ENCODE measurements at regions not wholly inside any gene's neighbourhood (a gene's known extent, or its start where the extent isn't known, plus 50 kb on each side); places are given as distances from the start of the nearest gene placed in this dataset.
"Not testable (repeated sequence)": the region's sequence is repeated elsewhere in the genome, so short reads cannot be mapped to it uniquely, and the experiment has no call there.

GRCh38 chr4:28062562-28062961, 1201.9 kb downstream of the STIM2 start:
- no peaks in the 10 kb centered on the region for H3K9me3 ChIP-seq (ENCODE audit: control insufficient read depth in 2 of 3, insufficient read depth in 1 of 3, low read length in 3 of 3)
- no peak overlapping the region for H3K9ac ChIP-seq (ENCODE audit: low read length in 3 of 3)
- no peaks in the 10 kb centered on the region for H3K4me1 ChIP-seq (ENCODE audit: control insufficient read depth in 2 of 3, insufficient read depth in 2 of 3, low read depth in 1 of 3, low read length in 3 of 3)
- H3K36me3 ChIP-seq (ENCODE audit: control insufficient read depth in 2 of 3, insufficient read depth in 3 of 3, low read length in 3 of 3) = no peaks in the 10 kb centered on the region
- no peak for DNase-seq
- no peak overlapping the region for H3K4me3 ChIP-seq (ENCODE audit: low read length in 3 of 3)
- FAIRE-seq = no peak
- no peaks in the 10 kb centered on the region for H3K27me3 ChIP-seq (ENCODE audit: control insufficient read depth, insufficient read depth, low read length)
- intact Hi-C loops (cut with DNase I) = no loop called here
- no peak overlapping the region for H3K27ac ChIP-seq (ENCODE audit: low read depth in 2 of 2, low read length in 2 of 2)
- no peak for TF ChIP-seq CTCF (IDR thresholded peaks at IDR 0.05; ENCODE audit: borderline replicate concordance, extremely low read depth, insufficient read depth)

- Histone ChIP-seq H3K9me3 (ENCODE audit: control insufficient read depth in 2 of 3, insufficient read depth in 1 of 3, low read length in 3 of 3) (no peaks in the 10 kb centered on the region), H3K27me3 (ENCODE audit: control insufficient read depth, insufficient read depth, low read length) (no peaks in the 10 kb centered on the region), H3K4me3 (ENCODE audit: low read length in 3 of 3) (no peak overlapping the region), H3K27ac (ENCODE audit: low read depth in 2 of 2, low read length in 2 of 2) (no peak overlapping the region), H3K4me1 (ENCODE audit: control insufficient read depth in 2 of 3, insufficient read depth in 2 of 3, low read depth in 1 of 3, low read length in 3 of 3) (no peaks in the 10 kb centered on the region), H3K36me3 (ENCODE audit: control insufficient read depth in 2 of 3, insufficient read depth in 3 of 3, low read length in 3 of 3) (no peaks in the 10 kb centered on the region), H3K9ac (ENCODE audit: low read length in 3 of 3) (no peak overlapping the region)
- DNase-seq (peak in 1 of 5 donors; percentile 1), FAIRE-seq (no peak)
- intact Hi-C loops (cut with DNase I) = no loop called here
- no peak for TF ChIP-seq CTCF (IDR thresholded peaks at IDR 0.05; ENCODE audit: borderline replicate concordance, extremely low read depth, insufficient read depth)
Observed at GRCh38 chr4:28073860-28074555, 1213.4 kb downstream of the STIM2 start.

GRCh38 chr4:28075401-28075956, 1214.8 kb downstream of the STIM2 start:
- TF ChIP-seq CTCF (IDR thresholded peaks at IDR 0.05; ENCODE audit: borderline replicate concordance, extremely low read depth, insufficient read depth) = no peak
- Histone ChIP-seq H3K4me1 (ENCODE audit: control insufficient read depth in 2 of 3, insufficient read depth in 2 of 3, low read depth in 1 of 3, low read length in 3 of 3) (no peaks in the 10 kb centered on the region), H3K4me3 (ENCODE audit: low read length in 3 of 3) (no peak overlapping the region), H3K9me3 (ENCODE audit: control insufficient read depth in 2 of 3, insufficient read depth in 1 of 3, low read length in 3 of 3) (no peaks in the 10 kb centered on the region), H3K27ac (ENCODE audit: low read depth in 2 of 2, low read length in 2 of 2) (no peak overlapping the region), H3K36me3 (ENCODE audit: control insufficient read depth in 2 of 3, insufficient read depth in 3 of 3, low read length in 3 of 3) (no peaks in the 10 kb centered on the region), H3K9ac (ENCODE audit: low read length in 3 of 3) (no peak overlapping the region), H3K27me3 (ENCODE audit: control insufficient read depth, insufficient read depth, low read length) (no peaks in the 10 kb centered on the region)
- intact Hi-C loops (cut with DNase I) = no loop called here
- FAIRE-seq (no peak), DNase-seq (no peak)

- not testable (repeated sequence) for FAIRE-seq
Observed at GRCh38 chr4:28077203-28077602, 1216.6 kb downstream of the STIM2 start.

More at GRCh38 chr4:28077203-28077602, 1216.6 kb downstream of the STIM2 start:
- intact Hi-C loops (cut with DNase I); H3K27me3 ChIP-seq (ENCODE audit: control insufficient read depth, insufficient read depth, low read length); H3K36me3 ChIP-seq (ENCODE audit: control insufficient read depth in 2 of 3, insufficient read depth in 3 of 3, low read length in 3 of 3); H3K4me1 ChIP-seq (ENCODE audit: control insufficient read depth in 2 of 3, insufficient read depth in 2 of 3, low read depth in 1 of 3, low read length in 3 of 3); H3K4me3 ChIP-seq (ENCODE audit: low read length in 3 of 3); H3K27ac ChIP-seq (ENCODE audit: low read depth in 2 of 2, low read length in 2 of 2); H3K9me3 ChIP-seq (ENCODE audit: control insufficient read depth in 2 of 3, insufficient read depth in 1 of 3, low read length in 3 of 3); H3K9ac ChIP-seq (ENCODE audit: low read length in 3 of 3): not testable (repeated sequence)
- peak in 1 of 5 donors; percentile 38 for DNase-seq
